ENCODE measurements at regions not wholly inside any gene's neighbourhood (a gene's known extent, or its start where the extent isn't known, plus 50 kb on each side); places are given as distances from the start of the nearest gene placed in this dataset.

GRCh38 chr18:59763541-59764136 lies 66.4 kb upstream of the CCBE1 start:
- Mint-ChIP-seq H3K9me3 (no peaks in the 10 kb centered on the region), H3K36me3 (ENCODE audit: low read depth) (no peaks in the 10 kb centered on the region), H3K27ac (no peak overlapping the region), H3K27me3 (no peaks in the 10 kb centered on the region), H3K4me1 (no peaks in the 10 kb centered on the region), H3K4me3 (no peak overlapping the region)
- POLR2A ChIA-PET = no interaction called here
- CTCF ChIA-PET = interaction anchor here (0.6 kb wide), 1 partner anchor 74 kb away, joined by 3 read pairs; no protein-coding TSS in a partner anchor
- DNase-seq = no peak

- no peak overlapping the region for H3K27ac Mint-ChIP-seq
- H3K9me3 Mint-ChIP-seq = no peaks in the 10 kb centered on the region
- no peaks in the 10 kb centered on the region for H3K36me3 Mint-ChIP-seq (ENCODE audit: low read depth)
- ChIA-PET POLR2A (no interaction called here), CTCF (no interaction called here)
- no peaks in the 10 kb centered on the region for H3K4me1 Mint-ChIP-seq
- peaks cover 3% of the 10 kb centered on the region for H3K27me3 Mint-ChIP-seq
- DNase-seq = no peak
- no peak overlapping the region for H3K4me3 Mint-ChIP-seq
Measured at GRCh38 chr18:59760619-59761600, 63.7 kb upstream of the CCBE1 start.

- no peak overlapping the region for H3K27ac Mint-ChIP-seq
- no peaks in the 10 kb centered on the region for H3K36me3 Mint-ChIP-seq (ENCODE audit: low read depth)
- DNase-seq = no peak
- POLR2A ChIA-PET = no interaction called here
- H3K4me3 Mint-ChIP-seq = no peak overlapping the region
- peaks cover 3% of the 10 kb centered on the region for H3K27me3 Mint-ChIP-seq
- H3K4me1 Mint-ChIP-seq = no peaks in the 10 kb centered on the region
- CTCF ChIA-PET = no interaction called here
- no peaks in the 10 kb centered on the region for H3K9me3 Mint-ChIP-seq
Measured at GRCh38 chr18:59760212-59760611, 63.0 kb upstream of the CCBE1 start.

GRCh38 chr18:59758837-59759236 lies 61.6 kb upstream of the CCBE1 start:
- ChIA-PET POLR2A (no interaction called here), CTCF (interaction anchor here (1.0 kb wide), 1 partner anchor 36 kb away, joined by 3 read pairs; no protein-coding TSS in a partner anchor)
- Mint-ChIP-seq H3K36me3 (ENCODE audit: low read depth) (no peaks in the 10 kb centered on the region), H3K4me1 (no peaks in the 10 kb centered on the region), H3K27me3 (peaks cover 3% of the 10 kb centered on the region), H3K4me3 (no peak overlapping the region), H3K9me3 (no peaks in the 10 kb centered on the region), H3K27ac (no peak overlapping the region)
- no peak for DNase-seq

- Mint-ChIP-seq H3K27me3 (peaks cover 3% of the 10 kb centered on the region), H3K4me3 (no peak overlapping the region), H3K4me1 (no peaks in the 10 kb centered on the region), H3K27ac (no peak overlapping the region), H3K36me3 (ENCODE audit: low read depth) (no peaks in the 10 kb centered on the region), H3K9me3 (no peaks in the 10 kb centered on the region)
- DNase-seq = no peak
- POLR2A ChIA-PET = no interaction called here
- CTCF ChIA-PET = interaction anchor here (1.0 kb wide), 1 partner anchor 37 kb away, joined by 3 read pairs; no protein-coding TSS in a partner anchor
Measured at GRCh38 chr18:59758106-59758505, 60.9 kb upstream of the CCBE1 start.

- no peaks in the 10 kb centered on the region for H3K9me3 Mint-ChIP-seq
- ChIA-PET POLR2A (no interaction called here), CTCF (interaction anchor here (1.2 kb wide), 1 partner anchor 71 kb away, joined by 4 read pairs; no protein-coding TSS in a partner anchor)
- peaks cover 2% of the 10 kb centered on the region for H3K27me3 Mint-ChIP-seq
- no peak for DNase-seq
- H3K4me3 Mint-ChIP-seq = no peak overlapping the region
- no peaks in the 10 kb centered on the region for H3K36me3 Mint-ChIP-seq (ENCODE audit: low read depth)
- H3K27ac Mint-ChIP-seq = no peak overlapping the region
- no peaks in the 10 kb centered on the region for H3K4me1 Mint-ChIP-seq
Measured at GRCh38 chr18:59752666-59753065, 55.4 kb upstream of the CCBE1 start.

GRCh38 chr18:59751186-59751585 lies 54.0 kb upstream of the CCBE1 start:
- CTCF ChIA-PET = no interaction called here
- Mint-ChIP-seq H3K27ac (no peak overlapping the region), H3K4me1 (no peaks in the 10 kb centered on the region), H3K4me3 (no peak overlapping the region), H3K36me3 (ENCODE audit: low read depth) (no peaks in the 10 kb centered on the region), H3K9me3 (no peaks in the 10 kb centered on the region), H3K27me3 (peaks cover 2% of the 10 kb centered on the region)
- DNase-seq = no peak
- POLR2A ChIA-PET = no interaction called here

GRCh38 chr18:59748628-59749360 lies 51.6 kb upstream of the CCBE1 start:
- POLR2A ChIA-PET = no interaction called here
- H3K4me3 Mint-ChIP-seq = no peak overlapping the region
- no peak overlapping the region for H3K27ac Mint-ChIP-seq
- H3K36me3 Mint-ChIP-seq (ENCODE audit: low read depth) = no peaks in the 10 kb centered on the region
- CTCF ChIA-PET = no interaction called here
- DNase-seq = no peak
- no peaks in the 10 kb centered on the region for H3K9me3 Mint-ChIP-seq
- H3K4me1 Mint-ChIP-seq = no peaks in the 10 kb centered on the region
- peaks cover 2% of the 10 kb centered on the region for H3K27me3 Mint-ChIP-seq

Data from activated CD4-positive, alpha-beta T cell treated with anti-CD3 and anti-CD28 coated beads, Interleukin-2, amount 10 ng/mL, durations not matched to agents 7 days and 5 days (primary cell).